GM18526 (cell line): ENCODE measurements at regions not wholly inside any gene's neighbourhood (a gene's known extent, or its start where the extent isn't known, plus 50 kb on each side); places are given as distances from the start of the nearest gene placed in this dataset.

ENCODE experiments used
- POLR2A ChIP-seq: IDR thresholded peaks from 3 replicates; pipeline ENCODE4 v1.6.1; 2011; ENCODE audit not compliant: insufficient read length; ENCODE audit errors: extremely low read depth

- no peak for TF ChIP-seq POLR2A
Measured at GRCh38 chr15:69612112-69612511, 159.5 kb downstream of the RPLP1 start.

GRCh38 chr15:69613182-69613581 is 160.6 kb downstream of the RPLP1 start:
- no peak for TF ChIP-seq POLR2A

GRCh38 chr15:69613988-69614387 is 161.4 kb downstream of the RPLP1 start:
- no peak for TF ChIP-seq POLR2A

- no peak for TF ChIP-seq POLR2A
Measured at GRCh38 chr15:69615736-69616135, 163.1 kb downstream of the RPLP1 start.

- no peak for TF ChIP-seq POLR2A
Measured at GRCh38 chr15:69616558-69616957, 163.9 kb downstream of the RPLP1 start.

GRCh38 chr15:69623392-69624154 is 171.0 kb downstream of the RPLP1 start:
- TF ChIP-seq POLR2A: no peak

GRCh38 chr15:69624155-69624520 is 171.5 kb downstream of the RPLP1 start:
- no peak for TF ChIP-seq POLR2A

GRCh38 chr15:69624816-69625215 is 172.2 kb downstream of the RPLP1 start:
- no peak for TF ChIP-seq POLR2A

- TF ChIP-seq POLR2A: no peak
Measured at GRCh38 chr15:69625328-69625727, 172.7 kb downstream of the RPLP1 start.

- TF ChIP-seq POLR2A: no peak
Measured at GRCh38 chr15:69626095-69627066, 173.8 kb downstream of the RPLP1 start.

- TF ChIP-seq POLR2A: no peak
Measured at GRCh38 chr15:69627548-69628158, 175.0 kb downstream of the RPLP1 start.

- TF ChIP-seq POLR2A: no peak
Measured at GRCh38 chr15:69628256-69629093, 175.9 kb downstream of the RPLP1 start.

- no peak for TF ChIP-seq POLR2A
Measured at GRCh38 chr15:69629631-69630161, 177.1 kb downstream of the RPLP1 start.

GRCh38 chr15:69631005-69631404 is 178.4 kb downstream of the RPLP1 start:
- no peak for TF ChIP-seq POLR2A
